Uterus (tissue), 2 donors: ENCODE measurements at regions not wholly inside any gene's neighbourhood (a gene's known extent, or its start where the extent isn't known, plus 50 kb on each side); places are given as distances from the start of the nearest gene placed in this dataset.

Source experiments
- POLR2A ChIP-seq, 2 donors: fragments of 450-650 bp; IDR thresholded peaks; one replicate each; pipeline ENCODE4 v1.6.1; 2016; ENCODE audit warnings: antibody characterized with exemption in 2 of 2, mild to moderate bottlenecking in 1 of 2, moderate library complexity in 1 of 2
- TF ChIP-seq, protein P1 (sequence below), 4 experiments: fragments of 200-600 bp in 2 of 4; fragments of 450-650 bp in 2 of 4; sonication (generic) in 2 of 4; IDR thresholded peaks; one replicate each; pipeline ENCODE4 v1.5.1; 2016 to 2019; ENCODE audit warnings: antibody characterized with exemption in 4 of 4, mild to moderate bottlenecking in 2 of 4, moderate library complexity in 1 of 4

GRCh38 chr2:120510751-120511395 lies 164.9 kb downstream of the INHBB start:
- TF ChIP-seq, protein P1, sequence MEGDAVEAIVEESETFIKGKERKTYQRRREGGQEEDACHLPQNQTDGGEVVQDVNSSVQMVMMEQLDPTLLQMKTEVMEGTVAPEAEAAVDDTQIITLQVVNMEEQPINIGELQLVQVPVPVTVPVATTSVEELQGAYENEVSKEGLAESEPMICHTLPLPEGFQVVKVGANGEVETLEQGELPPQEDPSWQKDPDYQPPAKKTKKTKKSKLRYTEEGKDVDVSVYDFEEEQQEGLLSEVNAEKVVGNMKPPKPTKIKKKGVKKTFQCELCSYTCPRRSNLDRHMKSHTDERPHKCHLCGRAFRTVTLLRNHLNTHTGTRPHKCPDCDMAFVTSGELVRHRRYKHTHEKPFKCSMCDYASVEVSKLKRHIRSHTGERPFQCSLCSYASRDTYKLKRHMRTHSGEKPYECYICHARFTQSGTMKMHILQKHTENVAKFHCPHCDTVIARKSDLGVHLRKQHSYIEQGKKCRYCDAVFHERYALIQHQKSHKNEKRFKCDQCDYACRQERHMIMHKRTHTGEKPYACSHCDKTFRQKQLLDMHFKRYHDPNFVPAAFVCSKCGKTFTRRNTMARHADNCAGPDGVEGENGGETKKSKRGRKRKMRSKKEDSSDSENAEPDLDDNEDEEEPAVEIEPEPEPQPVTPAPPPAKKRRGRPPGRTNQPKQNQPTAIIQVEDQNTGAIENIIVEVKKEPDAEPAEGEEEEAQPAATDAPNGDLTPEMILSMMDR (IDR thresholded peaks at IDR 0.05): no peak
- no peak for TF ChIP-seq POLR2A (IDR thresholded peaks at IDR 0.05)
